C4-2B (cell line): ENCODE measurements at regions not wholly inside any gene's neighbourhood (a gene's known extent, or its start where the extent isn't known, plus 50 kb on each side); places are given as distances from the start of the nearest gene placed in this dataset.

ENCODE experiments used
- ZFX ChIP-seq: fragments of 450-650 bp; IDR thresholded peaks from 2 replicates; pipeline ENCODE4 v1.6.1; 2017
- TF ChIP-seq, protein P1 (sequence below): fragments of 450-650 bp; conservative IDR thresholded peaks from 2 replicates; pipeline ENCODE4 v1.5.1; 2017; ENCODE audit warnings: mild to moderate bottlenecking

DNA sequence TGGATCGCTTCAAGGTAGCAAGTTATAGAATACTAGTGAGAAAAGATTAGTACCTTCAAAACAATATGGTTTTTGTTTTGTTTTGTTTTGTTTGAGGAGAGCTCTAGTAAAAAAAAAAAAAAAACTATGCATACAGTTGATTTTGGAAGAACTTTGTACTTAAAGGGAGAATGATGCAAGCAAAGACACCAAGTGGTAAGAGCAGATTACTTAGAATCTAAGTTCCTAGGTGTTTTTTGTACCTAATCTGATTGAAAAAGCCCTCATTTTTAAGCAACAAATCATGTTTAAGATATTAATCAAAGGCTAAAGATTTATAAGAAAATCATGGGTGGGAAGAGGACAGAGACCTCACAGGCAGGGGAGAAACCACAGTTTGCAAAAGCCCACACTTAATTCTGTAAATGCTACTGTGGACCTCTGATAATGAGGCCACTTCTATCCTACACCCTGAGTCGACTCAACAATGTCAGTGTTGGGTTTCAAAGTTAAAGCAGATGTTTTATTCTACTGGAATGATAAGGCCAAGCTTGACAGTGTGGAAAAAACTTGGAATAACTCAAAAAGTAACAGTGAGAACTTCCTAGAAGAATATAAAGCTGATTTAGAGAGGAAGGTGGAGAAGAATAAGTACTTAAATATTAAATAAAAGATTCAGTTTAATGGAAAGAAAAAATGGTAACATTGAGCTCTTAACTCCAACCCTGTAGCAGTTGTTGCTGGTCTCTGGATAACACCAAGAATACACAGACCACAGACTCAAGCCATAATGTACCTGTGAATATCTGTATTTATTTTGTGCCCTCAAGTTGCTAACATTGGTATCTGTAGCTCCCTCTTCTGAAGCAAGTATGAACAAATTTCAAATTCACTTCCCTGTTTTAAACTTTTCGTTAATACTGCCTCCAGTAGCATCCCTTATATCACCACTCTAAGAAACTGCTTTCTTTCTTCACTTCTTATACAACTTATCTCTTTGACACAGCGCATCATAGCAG lies 1047.8 kb downstream of the EPHA7 start:
- TF ChIP-seq, protein P1, sequence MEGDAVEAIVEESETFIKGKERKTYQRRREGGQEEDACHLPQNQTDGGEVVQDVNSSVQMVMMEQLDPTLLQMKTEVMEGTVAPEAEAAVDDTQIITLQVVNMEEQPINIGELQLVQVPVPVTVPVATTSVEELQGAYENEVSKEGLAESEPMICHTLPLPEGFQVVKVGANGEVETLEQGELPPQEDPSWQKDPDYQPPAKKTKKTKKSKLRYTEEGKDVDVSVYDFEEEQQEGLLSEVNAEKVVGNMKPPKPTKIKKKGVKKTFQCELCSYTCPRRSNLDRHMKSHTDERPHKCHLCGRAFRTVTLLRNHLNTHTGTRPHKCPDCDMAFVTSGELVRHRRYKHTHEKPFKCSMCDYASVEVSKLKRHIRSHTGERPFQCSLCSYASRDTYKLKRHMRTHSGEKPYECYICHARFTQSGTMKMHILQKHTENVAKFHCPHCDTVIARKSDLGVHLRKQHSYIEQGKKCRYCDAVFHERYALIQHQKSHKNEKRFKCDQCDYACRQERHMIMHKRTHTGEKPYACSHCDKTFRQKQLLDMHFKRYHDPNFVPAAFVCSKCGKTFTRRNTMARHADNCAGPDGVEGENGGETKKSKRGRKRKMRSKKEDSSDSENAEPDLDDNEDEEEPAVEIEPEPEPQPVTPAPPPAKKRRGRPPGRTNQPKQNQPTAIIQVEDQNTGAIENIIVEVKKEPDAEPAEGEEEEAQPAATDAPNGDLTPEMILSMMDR = no peak
- no peak for TF ChIP-seq ZFX
